Erythroblast (primary cell): ENCODE measurements at regions not wholly inside any gene's neighbourhood (a gene's known extent, or its start where the extent isn't known, plus 50 kb on each side); places are given as distances from the start of the nearest gene placed in this dataset.

Experiments used
- GATA1 ChIP-seq: IDR thresholded peaks from 2 replicates; pipeline ENCODE4 v1.6.1; 2011; ENCODE audit warnings: low read depth, mild to moderate bottlenecking, control low read depth, low read length, moderate library complexity
- POLR2A ChIP-seq: IDR thresholded peaks from 2 replicates; pipeline ENCODE4 v1.6.1; 2011; ENCODE audit warnings: mild to moderate bottlenecking, low read length

DNA sequence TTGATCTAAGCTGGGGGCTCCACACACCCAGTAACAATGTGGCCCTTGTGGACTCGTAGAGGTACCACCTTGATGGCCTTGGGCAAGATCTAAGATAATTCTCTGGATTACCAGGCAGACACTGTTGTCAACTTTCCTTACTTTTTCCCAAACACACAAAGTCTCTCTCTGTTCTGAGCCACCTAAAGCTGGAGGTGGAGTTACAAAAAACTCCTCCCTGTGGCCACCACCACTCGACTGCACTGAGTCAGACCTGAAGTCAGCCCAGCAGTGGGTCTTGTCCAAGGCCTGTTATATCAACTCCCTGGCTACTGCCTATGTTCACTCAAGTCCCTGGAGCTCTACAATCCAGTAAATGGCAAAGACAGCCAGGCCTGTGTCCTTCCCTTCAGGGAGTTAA lies 70.1 kb upstream of the TECRL start:
- TF ChIP-seq POLR2A: no peak
- TF ChIP-seq GATA1: no peak
